Neuronal stem cell (in vitro differentiated cells): ENCODE measurements at regions not wholly inside any gene's neighbourhood (a gene's known extent, or its start where the extent isn't known, plus 50 kb on each side); places are given as distances from the start of the nearest gene placed in this dataset.

Source experiments
- DNase-seq: peaks from one replicate; pipeline ENCODE4 v3.0.0-alpha.2; 2013; ENCODE audit warnings: low spot score
- H2AFZ ChIP-seq: one replicate; pipeline ENCODE4 v1.6.1; 2013; ENCODE audit warnings: mild to moderate bottlenecking, low read length, inconsistent platforms
- H2AK5ac ChIP-seq: 2 replicates; pipeline ENCODE4 v1.6.1; 2013; ENCODE audit warnings: low read depth, mild to moderate bottlenecking, inconsistent platforms, low read length, moderate library complexity, mixed read lengths
- H2BK120ac ChIP-seq: 2 replicates; pipeline ENCODE4 v1.6.1; 2013; ENCODE audit warnings: low read depth, mild to moderate bottlenecking, inconsistent platforms, low read length, moderate library complexity, mixed read lengths
- H2BK12ac ChIP-seq: one replicate; pipeline ENCODE4 v1.6.1; 2013; ENCODE audit warnings: low read length, inconsistent platforms
- H2BK15ac ChIP-seq: 2 replicates; pipeline ENCODE4 v1.6.1; 2013; ENCODE audit warnings: mild to moderate bottlenecking, low read length, inconsistent platforms, mixed read lengths
- H2BK5ac ChIP-seq: one replicate; pipeline ENCODE4 v1.6.1; 2013; ENCODE audit warnings: inconsistent platforms, mild to moderate bottlenecking, low read length, moderate library complexity
- H3K14ac ChIP-seq: one replicate; pipeline ENCODE4 v1.6.1; 2013; ENCODE audit warnings: low read length, inconsistent platforms
- H3K18ac ChIP-seq: 2 replicates; pipeline ENCODE4 v1.6.1; 2013; ENCODE audit warnings: low read length, inconsistent platforms
- H3K23ac ChIP-seq: 2 replicates; pipeline ENCODE4 v1.6.1; 2013; ENCODE audit warnings: low read depth, mild to moderate bottlenecking, mixed read lengths, low read length, inconsistent platforms; ENCODE audit not compliant: poor library complexity
- H3K27ac ChIP-seq: replicated peaks from 3 replicates; pipeline ENCODE4 v1.5.1; 2013; ENCODE audit warnings: low read length, inconsistent platforms
- H3K27me3 ChIP-seq, 3 experiments: 2 replicates each; pipeline ENCODE4 v1.6.1; 2013; ENCODE audit warnings: low read length in 3 of 3, mild to moderate bottlenecking in 2 of 3, inconsistent platforms in 1 of 3, low read depth in 1 of 3, mixed read lengths in 1 of 3, moderate library complexity in 1 of 3; ENCODE audit not compliant: control insufficient read depth in 3 of 3, insufficient read depth in 3 of 3
- H3K36me3 ChIP-seq, 2 donors: replicated peaks in 1 of 2; 2 replicates each; pipeline ENCODE4 v1.6.1; 2013; ENCODE audit warnings: low read length in 2 of 2; ENCODE audit not compliant: control insufficient read depth in 2 of 2, insufficient read depth in 2 of 2
- H3K4ac ChIP-seq: 2 replicates; pipeline ENCODE4 v1.6.1; 2013; ENCODE audit warnings: inconsistent platforms, mild to moderate bottlenecking, low read length, moderate library complexity
- H3K4me1 ChIP-seq, 2 donors: 1 replicate in 1 of 2; 2 replicates in 1 of 2; pipeline ENCODE4 v1.6.1; 2013; ENCODE audit warnings: low read length in 2 of 2, low read depth in 1 of 2; ENCODE audit not compliant: control insufficient read depth in 2 of 2, insufficient read depth in 1 of 2
- H3K4me2 ChIP-seq: one replicate; pipeline ENCODE4 v1.6.1; 2013; ENCODE audit warnings: mild to moderate bottlenecking, low read length, inconsistent platforms; ENCODE audit not compliant: insufficient read depth, poor library complexity, severe bottlenecking
- H3K4me3 ChIP-seq, 2 donors: 2 replicates each; pipeline ENCODE4 v1.5.1; 2013; ENCODE audit warnings: low read length in 2 of 2, mild to moderate bottlenecking in 2 of 2, inconsistent platforms in 1 of 2, moderate library complexity in 1 of 2
- H3K79me1 ChIP-seq: one replicate; pipeline ENCODE4 v1.6.1; 2013; ENCODE audit warnings: low read depth, mild to moderate bottlenecking, inconsistent platforms, low read length, moderate library complexity
- H3K9ac ChIP-seq: one replicate; pipeline ENCODE4 v1.6.1; 2013; ENCODE audit warnings: mild to moderate bottlenecking, low read depth, low read length, inconsistent platforms; ENCODE audit not compliant: poor library complexity
- H3K9me3 ChIP-seq, 2 donors: replicated peaks in 1 of 2; 2 replicates each; pipeline versions ENCODE3 to v1.6.1; 2013; ENCODE audit warnings: low read length in 2 of 2, mild to moderate bottlenecking in 2 of 2, inconsistent platforms in 1 of 2, low read depth in 1 of 2, mixed read lengths in 1 of 2, moderate library complexity in 1 of 2; ENCODE audit not compliant: control insufficient read depth in 2 of 2, insufficient read depth in 1 of 2
- H4K8ac ChIP-seq: one replicate; pipeline ENCODE4 v1.6.1; 2013; ENCODE audit warnings: low read depth, mild to moderate bottlenecking, inconsistent platforms, low read length, moderate library complexity
- H4K91ac ChIP-seq: one replicate; pipeline ENCODE4 v1.6.1; 2013; ENCODE audit warnings: low read length, low read depth, mild to moderate bottlenecking, inconsistent platforms; ENCODE audit not compliant: poor library complexity
- WGBS, 2 donors: extraction: QIAGEN DNeasy Blood & Tissue Kit; methylation state at CpG; one replicate each; pipeline ENCODE4 v1.1.7; 2013; ENCODE audit warnings: missing lambda C conversion rate in 2 of 2, mixed read lengths in 1 of 2; ENCODE audit not compliant: insufficient read length in 2 of 2, insufficient replicate concordance in 1 of 2; ENCODE audit errors: extremely low coverage in 2 of 2; 5-methylcytosine and 5-hydroxymethylcytosine counted together

- H2AK5ac ChIP-seq: no peak overlapping the region
- H3K23ac ChIP-seq: no peak overlapping the region
- WGBS, 2 donors: no CpG with 5 or more reads among the region's 7 CpGs
Observed at GRCh38 chr15:98187549-98187948, 227.0 kb downstream of the ARRDC4 start.

DNA sequence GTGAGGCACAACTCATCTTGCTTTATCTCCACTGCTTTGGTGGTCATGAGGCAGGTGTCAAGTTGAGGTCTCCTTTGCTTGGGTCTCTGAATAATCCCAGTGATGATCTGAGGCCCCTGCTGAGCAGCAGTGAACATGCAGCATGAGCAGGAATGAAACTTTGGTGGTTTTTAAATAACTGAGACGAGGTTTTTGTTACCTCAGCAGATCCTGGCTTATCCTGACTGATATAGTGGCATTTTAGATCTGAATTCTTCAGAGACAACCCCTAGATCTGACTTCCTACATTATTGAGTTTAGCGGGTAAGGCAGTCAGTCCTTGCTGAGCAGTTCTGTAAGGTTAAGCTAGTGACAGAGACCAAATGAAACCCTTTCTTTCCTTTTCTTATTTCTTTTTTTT lies 230.4 kb downstream of the ARRDC4 start:
- H2BK5ac ChIP-seq: no peak overlapping the region
- H2AFZ ChIP-seq: no peak overlapping the region
- no peak overlapping the region for H2BK15ac ChIP-seq
- H3K9ac ChIP-seq: no peak overlapping the region
- no peak overlapping the region for H4K8ac ChIP-seq
- H4K91ac ChIP-seq: no peak overlapping the region
- H3K4me3 ChIP-seq: no peak overlapping the region
- H3K27me3 ChIP-seq: no peaks in the 10 kb centered on the region
- no peaks in the 10 kb centered on the region for H3K36me3 ChIP-seq
- no peaks in the 10 kb centered on the region for H3K9me3 ChIP-seq
- no peak overlapping the region for H2AK5ac ChIP-seq
- H2BK12ac ChIP-seq: no peak overlapping the region
- no CpG with 5 or more reads among the region's 2 CpGs for WGBS, 2 donors
- DNase-seq: no peak
- no peak overlapping the region for H3K23ac ChIP-seq
- no peak overlapping the region for H3K18ac ChIP-seq
- H3K14ac ChIP-seq: no peak overlapping the region
- no peak overlapping the region for H3K4ac ChIP-seq
- no peaks in the 10 kb centered on the region for H3K4me1 ChIP-seq
- H3K79me1 ChIP-seq: no peaks in the 10 kb centered on the region
- no peak overlapping the region for H3K27ac ChIP-seq
- H3K4me2 ChIP-seq: no peak overlapping the region
- H2BK120ac ChIP-seq: no peak overlapping the region

More at GRCh38 chr15:98187549-98187948, 227.0 kb downstream of the ARRDC4 start:
- H3K4ac ChIP-seq: no peak overlapping the region
- no peak overlapping the region for H2BK12ac ChIP-seq
- no peak overlapping the region for H4K8ac ChIP-seq
- no peak overlapping the region for H3K4me3 ChIP-seq
- H3K27me3 ChIP-seq: no peaks in the 10 kb centered on the region
- no peak overlapping the region for H3K14ac ChIP-seq
- no peaks in the 10 kb centered on the region for H3K79me1 ChIP-seq
- no peaks in the 10 kb centered on the region for H3K36me3 ChIP-seq
- no peak overlapping the region for H2BK15ac ChIP-seq
- no peaks in the 10 kb centered on the region for H3K9me3 ChIP-seq
- H2BK5ac ChIP-seq: no peak overlapping the region
- H3K4me2 ChIP-seq: no peak overlapping the region
- no peak overlapping the region for H3K18ac ChIP-seq
- H4K91ac ChIP-seq: no peak overlapping the region
- no peak overlapping the region for H2AFZ ChIP-seq
- no peak for DNase-seq
- H2BK120ac ChIP-seq: no peak overlapping the region
- no peak overlapping the region for H3K27ac ChIP-seq
- H3K4me1 ChIP-seq: no peaks in the 10 kb centered on the region
- H3K9ac ChIP-seq: no peak overlapping the region

DNA sequence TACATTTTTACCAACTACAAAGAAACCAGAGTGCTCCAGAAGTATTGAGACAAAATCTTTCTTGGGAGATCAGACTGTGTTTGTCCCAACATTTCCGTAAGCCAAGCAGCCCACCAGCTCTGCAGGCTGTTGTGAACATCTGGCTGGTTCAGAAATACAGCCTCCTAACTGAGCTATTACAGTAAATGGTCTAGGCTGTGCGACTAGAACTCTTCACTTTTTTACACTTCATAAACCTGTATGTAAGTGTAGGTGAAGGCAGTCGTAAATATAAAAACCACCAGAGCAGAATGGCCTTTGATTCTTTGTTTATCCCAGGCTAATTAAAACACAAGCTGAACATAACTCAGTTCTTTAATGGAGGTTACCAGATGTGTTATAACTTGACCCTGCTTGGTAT lies 235.3 kb downstream of the ARRDC4 start:
- Histone ChIP-seq H2BK120ac (no peak overlapping the region), H3K4me1 (no peaks in the 10 kb centered on the region), H2BK12ac (no peak overlapping the region), H3K4me2 (no peak overlapping the region), H4K91ac (no peak overlapping the region), H3K27me3 (no peaks in the 10 kb centered on the region), H3K27ac (no peak overlapping the region), H3K9me3 (no peaks in the 10 kb centered on the region), H3K36me3 (no peaks in the 10 kb centered on the region), H3K14ac (no peak overlapping the region), H3K4ac (no peak overlapping the region), H2AK5ac (no peak overlapping the region), H4K8ac (no peak overlapping the region), H3K9ac (no peak overlapping the region), H2AFZ (no peak overlapping the region), H3K23ac (no peak overlapping the region), H2BK5ac (no peak overlapping the region), H3K18ac (no peak overlapping the region), H2BK15ac (no peak overlapping the region), H3K79me1 (no peaks in the 10 kb centered on the region), H3K4me3 (no peak overlapping the region)
- DNase-seq: no peak
- no CpG with 5 or more reads among the region's 3 CpGs for WGBS, 2 donors

DNA sequence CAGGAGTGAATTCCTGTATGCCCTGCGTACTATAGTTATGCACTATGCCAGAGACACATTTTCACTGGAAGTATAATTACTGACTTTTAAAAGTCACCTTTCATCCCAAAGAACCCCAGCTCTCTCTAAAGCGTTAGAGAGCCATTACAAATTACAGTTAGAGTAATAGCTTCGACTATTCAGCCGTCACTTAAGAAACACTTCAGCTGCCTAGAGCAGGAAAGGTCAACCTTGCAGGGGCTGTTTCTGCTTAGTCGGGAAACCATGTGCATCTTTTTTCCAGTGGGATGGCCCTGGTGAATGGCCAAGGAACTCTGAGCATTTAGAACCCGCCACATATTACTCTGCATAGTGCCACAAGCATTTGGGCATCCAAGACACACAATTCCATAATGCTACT lies 235.9 kb downstream of the ARRDC4 start:
- Histone ChIP-seq H3K9ac (no peak overlapping the region), H3K27me3 (no peaks in the 10 kb centered on the region), H3K23ac (no peak overlapping the region), H3K4me2 (no peak overlapping the region), H3K14ac (no peak overlapping the region), H4K91ac (no peak overlapping the region), H2BK5ac (no peak overlapping the region), H2BK12ac (no peak overlapping the region), H3K79me1 (no peaks in the 10 kb centered on the region), H3K4me1 (no peaks in the 10 kb centered on the region), H3K4me3 (no peak overlapping the region), H3K36me3 (no peaks in the 10 kb centered on the region), H3K27ac (no peak overlapping the region), H2BK120ac (no peak overlapping the region), H3K18ac (no peak overlapping the region), H4K8ac (no peak overlapping the region), H2BK15ac (no peak overlapping the region), H3K9me3 (no peaks in the 10 kb centered on the region), H3K4ac (no peak overlapping the region), H2AK5ac (no peak overlapping the region), H2AFZ (no peak overlapping the region)
- WGBS, 2 donors: no CpG with 5 or more reads among the region's 6 CpGs
- DNase-seq: no peak
